H1 (cell line): ENCODE measurements at regions not wholly inside any gene's neighbourhood (a gene's known extent, or its start where the extent isn't known, plus 50 kb on each side); places are given as distances from the start of the nearest gene placed in this dataset.

Experiments
- BRCA1 ChIP-seq: IDR thresholded peaks from 2 replicates; pipeline ENCODE4 v1.6.1; 2012; ENCODE audit warnings: low read depth, low read length, improper control_type of control experiment
- HDAC2 ChIP-seq, 2 experiments: fragments of 300-600 bp in 1 of 2; sonication (generic) in 1 of 2; IDR thresholded peaks; 2 replicates each; pipeline ENCODE4 v1.6.1; 2011 to 2012; ENCODE audit warnings: low read depth in 2 of 2, low read length in 2 of 2, mild to moderate bottlenecking in 2 of 2, moderate library complexity in 2 of 2, borderline replicate concordance in 1 of 2, inconsistent platforms in 1 of 2
- MAFK ChIP-seq: IDR thresholded peaks from 2 replicates; pipeline ENCODE4 v1.6.1; 2012; ENCODE audit warnings: low read depth, mild to moderate bottlenecking, improper control_type of control experiment, low read length
- NRF1 ChIP-seq: IDR thresholded peaks from 2 replicates; pipeline ENCODE4 v1.6.1; 2011; ENCODE audit warnings: mild to moderate bottlenecking, low read depth, low read length, improper control_type of control experiment
- POLR2AphosphoS5 ChIP-seq: IDR thresholded peaks from 2 replicates; pipeline ENCODE4 v1.6.1; 2011; ENCODE audit warnings: low read depth, low read length
- TF ChIP-seq, protein P1 (sequence below): IDR thresholded peaks from 2 replicates; pipeline ENCODE4 v1.6.1; 2012; ENCODE audit warnings: inconsistent platforms

DNA sequence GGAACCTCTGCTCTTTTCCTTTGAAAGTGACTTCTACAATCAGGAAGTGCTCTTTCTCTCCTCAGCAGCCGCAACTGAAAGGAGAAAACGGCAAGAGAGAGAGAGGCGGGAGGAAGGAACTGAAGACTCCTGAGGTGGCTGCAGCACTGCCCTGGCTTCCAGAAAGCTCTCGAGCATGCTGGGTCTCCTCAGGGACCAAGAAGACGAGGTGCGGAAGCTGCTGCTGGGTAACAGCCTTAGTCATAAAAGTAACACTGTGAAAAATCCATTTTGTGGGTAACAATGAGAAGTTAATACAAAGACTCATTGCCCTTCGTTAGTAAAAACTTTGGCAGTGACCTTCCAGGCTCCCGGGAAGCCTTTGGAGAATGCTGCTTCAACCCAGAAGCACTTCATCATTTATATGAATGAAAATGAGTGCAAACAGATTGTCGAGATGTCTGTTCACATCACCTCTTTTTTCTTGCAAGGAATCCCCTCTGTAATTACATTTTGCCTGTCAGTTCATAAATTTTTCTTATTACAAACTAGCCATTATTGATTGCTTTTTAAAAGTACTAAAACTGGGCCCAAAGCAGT, 473.4 kb downstream of the SOX6 start (continued):
- TF ChIP-seq MAFK, result no peak
- no peak for TF ChIP-seq HDAC2 (IDR thresholded peaks at IDR 0.05; ENCODE audit: borderline replicate concordance in 1 of 2, low read depth in 2 of 2, low read length in 2 of 2)
- no peak for TF ChIP-seq POLR2AphosphoS5
- no peak for TF ChIP-seq NRF1
- TF ChIP-seq, protein P1, sequence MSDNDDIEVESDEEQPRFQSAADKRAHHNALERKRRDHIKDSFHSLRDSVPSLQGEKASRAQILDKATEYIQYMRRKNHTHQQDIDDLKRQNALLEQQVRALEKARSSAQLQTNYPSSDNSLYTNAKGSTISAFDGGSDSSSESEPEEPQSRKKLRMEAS, result no peak
- no peak for TF ChIP-seq BRCA1
- TF ChIP-seq, all 59 proteins: peak for 0
